ENCODE measurements at regions not wholly inside any gene's neighbourhood (a gene's known extent, or its start where the extent isn't known, plus 50 kb on each side); places are given as distances from the start of the nearest gene placed in this dataset.
A peak's percentile ranks its signal among the peaks of the same experiment; 100 is the strongest.

GRCh38 chr16:27699540-27699939 is 149.6 kb downstream of the KATNIP start:
- Histone ChIP-seq H3K36me3 (replicated peaks in 1 of 2; ENCODE audit: control insufficient read depth in 1 of 2, insufficient read depth in 2 of 2, low read length in 1 of 2) (peaks cover 6 to 13% of the 10 kb centered on the region in 2 experiments), H3K9me3 (no peaks in the 10 kb centered on the region), H3F3A (replicated peaks; ENCODE audit: insufficient read depth) (no peaks in the 10 kb centered on the region), H3K79me2 (ENCODE audit: insufficient read depth) (no peaks in the 10 kb centered on the region), H3K9me2 (no peaks in the 10 kb centered on the region), H4K20me1 (ENCODE audit: insufficient read depth) (no peaks in the 10 kb centered on the region), H3K27me3 (ENCODE audit: insufficient read depth) (no peaks in the 10 kb centered on the region), H3K9ac (no peak overlapping the region), H3K4me1 (ENCODE audit: control insufficient read depth in 1 of 2, insufficient read depth in 2 of 2, low read depth in 1 of 2, low read length in 1 of 2) (peaks cover 7 to 9% of the 10 kb centered on the region in 2 experiments), H2AFZ (ENCODE audit: low read depth) (no peak overlapping the region), H3K27ac (ENCODE audit: low read depth in 2 of 2, low read length in 1 of 2) (no peak overlapping the region), H3K4me2 (no peak overlapping the region), H3K4me3 (ENCODE audit: low read depth in 2 of 2, low read length in 1 of 2) (no peak overlapping the region)
- WGBS (ENCODE audit: low lambda C conversion rate), result 96% methylated on average over 7 of the region's 7 CpGs
- no peak for DNase-seq
- TF ChIP-seq POLR2AphosphoS5 (IDR thresholded peaks at IDR 0.05; ENCODE audit: low read depth, low read length) (no peak), GABPA (IDR thresholded peaks at IDR 0.05; ENCODE audit: low read depth) (no peak), RFX5 (IDR thresholded peaks at IDR 0.05; ENCODE audit: low read length) (no peak), EZH2phosphoT487 (IDR thresholded peaks at IDR 0.05; ENCODE audit: borderline replicate concordance, low read depth) (no peak)
- TF ChIP-seq, protein P1, sequence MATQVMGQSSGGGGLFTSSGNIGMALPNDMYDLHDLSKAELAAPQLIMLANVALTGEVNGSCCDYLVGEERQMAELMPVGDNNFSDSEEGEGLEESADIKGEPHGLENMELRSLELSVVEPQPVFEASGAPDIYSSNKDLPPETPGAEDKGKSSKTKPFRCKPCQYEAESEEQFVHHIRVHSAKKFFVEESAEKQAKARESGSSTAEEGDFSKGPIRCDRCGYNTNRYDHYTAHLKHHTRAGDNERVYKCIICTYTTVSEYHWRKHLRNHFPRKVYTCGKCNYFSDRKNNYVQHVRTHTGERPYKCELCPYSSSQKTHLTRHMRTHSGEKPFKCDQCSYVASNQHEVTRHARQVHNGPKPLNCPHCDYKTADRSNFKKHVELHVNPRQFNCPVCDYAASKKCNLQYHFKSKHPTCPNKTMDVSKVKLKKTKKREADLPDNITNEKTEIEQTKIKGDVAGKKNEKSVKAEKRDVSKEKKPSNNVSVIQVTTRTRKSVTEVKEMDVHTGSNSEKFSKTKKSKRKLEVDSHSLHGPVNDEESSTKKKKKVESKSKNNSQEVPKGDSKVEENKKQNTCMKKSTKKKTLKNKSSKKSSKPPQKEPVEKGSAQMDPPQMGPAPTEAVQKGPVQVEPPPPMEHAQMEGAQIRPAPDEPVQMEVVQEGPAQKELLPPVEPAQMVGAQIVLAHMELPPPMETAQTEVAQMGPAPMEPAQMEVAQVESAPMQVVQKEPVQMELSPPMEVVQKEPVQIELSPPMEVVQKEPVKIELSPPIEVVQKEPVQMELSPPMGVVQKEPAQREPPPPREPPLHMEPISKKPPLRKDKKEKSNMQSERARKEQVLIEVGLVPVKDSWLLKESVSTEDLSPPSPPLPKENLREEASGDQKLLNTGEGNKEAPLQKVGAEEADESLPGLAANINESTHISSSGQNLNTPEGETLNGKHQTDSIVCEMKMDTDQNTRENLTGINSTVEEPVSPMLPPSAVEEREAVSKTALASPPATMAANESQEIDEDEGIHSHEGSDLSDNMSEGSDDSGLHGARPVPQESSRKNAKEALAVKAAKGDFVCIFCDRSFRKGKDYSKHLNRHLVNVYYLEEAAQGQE (IDR thresholded peaks at IDR 0.05; ENCODE audit: low read depth, low read length), result no peak
- ChIA-PET CTCF (interaction anchor here (0.6 to 1.7 kb wide), 3 partner anchors 58 to 371 kb away, joined by 3 to 6 read pairs (median 3); no protein-coding TSS in a partner anchor), POLR2A (no interaction called here)

DNA sequence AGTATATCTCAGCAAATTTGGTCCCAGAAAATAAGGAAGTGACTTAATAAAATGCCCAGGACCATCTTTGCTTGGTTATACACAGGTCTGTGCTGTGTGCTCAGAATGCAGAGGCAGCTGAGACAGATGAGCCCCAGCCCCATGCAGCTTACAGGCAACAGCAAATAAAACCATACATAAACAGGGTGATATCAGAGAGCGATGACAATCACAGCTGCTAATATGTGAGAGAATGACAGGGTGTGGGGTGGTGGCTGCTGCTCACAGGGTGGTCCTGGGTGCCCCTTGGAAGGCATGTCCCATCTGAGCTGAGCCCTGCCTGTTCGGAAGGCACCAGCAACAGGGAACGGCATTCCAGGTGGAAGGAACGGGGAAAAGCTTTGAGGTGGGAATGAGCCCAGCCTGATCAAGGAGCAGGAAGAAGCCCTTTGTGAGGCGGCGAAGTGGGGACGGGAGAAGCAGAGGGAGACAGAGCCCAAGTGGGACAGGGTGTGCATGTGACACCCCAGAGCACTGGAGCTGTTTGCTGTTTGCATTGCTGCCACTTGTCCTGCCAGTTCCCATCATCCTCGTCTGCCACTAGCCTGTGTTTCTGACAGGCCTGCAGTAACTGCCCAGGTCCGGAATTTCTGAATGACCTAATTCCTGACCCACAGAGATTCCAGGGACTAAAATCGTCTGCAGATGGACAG is 150.5 kb downstream of the KATNIP start:
- ChIA-PET CTCF (interaction anchor here (0.6 to 2.5 kb wide), 4 partner anchors 9 to 82 kb away, joined by 3 to 7 read pairs (median 3); no protein-coding TSS in a partner anchor), POLR2A (no interaction called here)
- Histone ChIP-seq H2AFZ (ENCODE audit: low read depth) (no peak overlapping the region), H3K9me3 (no peaks in the 10 kb centered on the region), H3K36me3 (replicated peaks in 1 of 2; ENCODE audit: control insufficient read depth in 1 of 2, insufficient read depth in 2 of 2, low read length in 1 of 2) (peaks cover 6 to 13% of the 10 kb centered on the region in 2 experiments), H3K27me3 (ENCODE audit: insufficient read depth) (no peaks in the 10 kb centered on the region), H3K4me1 (ENCODE audit: control insufficient read depth in 1 of 2, insufficient read depth in 2 of 2, low read depth in 1 of 2, low read length in 1 of 2) (peaks cover 7 to 9% of the 10 kb centered on the region in 2 experiments), H3K27ac (ENCODE audit: low read depth in 2 of 2, low read length in 1 of 2) (0 out of 4 replicates have a peak overlapping the region, but pooled peaks of 1 of the 2 experiments have one; percentile 3), H3K4me2 (no peak overlapping the region), H3F3A (replicated peaks; ENCODE audit: insufficient read depth) (no peaks in the 10 kb centered on the region), H3K9ac (no peak overlapping the region), H3K9me2 (no peaks in the 10 kb centered on the region), H3K79me2 (ENCODE audit: insufficient read depth) (no peaks in the 10 kb centered on the region), H4K20me1 (ENCODE audit: insufficient read depth) (no peaks in the 10 kb centered on the region), H3K4me3 (ENCODE audit: low read depth in 2 of 2, low read length in 1 of 2) (no peak overlapping the region)
- 79% methylated on average over 10 of the region's 10 CpGs for WGBS (ENCODE audit: low lambda C conversion rate)
- DNase-seq, result no peak
- no peak for TF ChIP-seq RAD21 (IDR thresholded peaks at IDR 0.05; ENCODE audit: low read length)

- no peak overlapping the region for H3K4me3 ChIP-seq (ENCODE audit: low read depth in 2 of 2, low read length in 1 of 2)
- no peak for TF ChIP-seq POLR2AphosphoS5 (IDR thresholded peaks at IDR 0.05; ENCODE audit: low read depth, low read length)
- TF ChIP-seq MEF2A (IDR thresholded peaks at IDR 0.05; ENCODE audit: borderline replicate concordance, low read depth), result no peak
- H3K9ac ChIP-seq, result no peak overlapping the region
- H3K9me2 ChIP-seq, result no peaks in the 10 kb centered on the region
- POLR2A ChIA-PET, result no interaction called here
- H3K4me1 ChIP-seq (ENCODE audit: control insufficient read depth in 1 of 2, insufficient read depth in 2 of 2, low read depth in 1 of 2, low read length in 1 of 2), result peaks cover 9 to 11% of the 10 kb centered on the region in 2 experiments
- H3K27ac ChIP-seq (ENCODE audit: low read depth in 2 of 2, low read length in 1 of 2), result no peak overlapping the region
- CTCF ChIA-PET, result interaction anchor here (2.5 kb wide), 1 partner anchor 61 kb away, joined by 7 read pairs; no protein-coding TSS in a partner anchor
- H3K79me2 ChIP-seq (ENCODE audit: insufficient read depth), result no peaks in the 10 kb centered on the region
- no peaks in the 10 kb centered on the region for H3K27me3 ChIP-seq (ENCODE audit: insufficient read depth)
- H2AFZ ChIP-seq (ENCODE audit: low read depth), result no peak overlapping the region
- H3K4me2 ChIP-seq, result no peak overlapping the region
- 94% methylated on average over 7 of the region's 8 CpGs for WGBS (ENCODE audit: low lambda C conversion rate)
- peaks cover 6 to 13% of the 10 kb centered on the region in 2 experiments for H3K36me3 ChIP-seq (replicated peaks in 1 of 2; ENCODE audit: control insufficient read depth in 1 of 2, insufficient read depth in 2 of 2, low read length in 1 of 2)
- H3F3A ChIP-seq (replicated peaks; ENCODE audit: insufficient read depth), result no peaks in the 10 kb centered on the region
- no peak for DNase-seq
- no peaks in the 10 kb centered on the region for H4K20me1 ChIP-seq (ENCODE audit: insufficient read depth)
- H3K9me3 ChIP-seq, result no peaks in the 10 kb centered on the region
Measured at GRCh38 chr16:27701381-27701780, 151.4 kb downstream of the KATNIP start.

Measured in SK-N-SH (cell line).